ENCODE measurements at regions not wholly inside any gene's neighbourhood (a gene's known extent, or its start where the extent isn't known, plus 50 kb on each side); places are given as distances from the start of the nearest gene placed in this dataset.
A peak's percentile ranks its signal among the peaks of the same experiment; 100 is the strongest.

GRCh38 chr15:101124731-101125451 is 127.0 kb downstream of the CHSY1 start:
- Histone ChIP-seq H2AFZ (ENCODE audit: low read length) (no peak overlapping the region), H3K79me2 (ENCODE audit: low read length) (no peaks in the 10 kb centered on the region), H3K9ac (ENCODE audit: low read length) (no peak overlapping the region), H3K4me1 (ENCODE audit: low read length) (peaks cover 62% of the 10 kb centered on the region), H3K4me3 (ENCODE audit: low read length) (no peak overlapping the region), H3K4me2 (ENCODE audit: low read depth, low read length, poor library complexity, severe bottlenecking) (peak overlapping the region; percentile 47), H4K20me1 (ENCODE audit: insufficient read depth, low read depth, low read length) (no peaks in the 10 kb centered on the region), H3K9me2 (replicated peaks; ENCODE audit: insufficient read depth, low read length) (no peaks in the 10 kb centered on the region), H3K27ac (ENCODE audit: low read length) (no peak overlapping the region), H3K27me3 (ENCODE audit: low read length) (no peaks in the 10 kb centered on the region), H3K36me3 (ENCODE audit: insufficient read depth, low read length) (no peaks in the 10 kb centered on the region), H3K9me3 (ENCODE audit: low read length) (no peaks in the 10 kb centered on the region)
- DNase-seq, result peak; percentile 74

GRCh38 chr15:101123222-101123910 is 128.5 kb downstream of the CHSY1 start:
- peaks cover 59% of the 10 kb centered on the region for H3K4me1 ChIP-seq (ENCODE audit: low read length)
- no peaks in the 10 kb centered on the region for H3K27me3 ChIP-seq (ENCODE audit: low read length)
- no peaks in the 10 kb centered on the region for H3K9me3 ChIP-seq (ENCODE audit: low read length)
- DNase-seq, result no peak
- H3K36me3 ChIP-seq (ENCODE audit: insufficient read depth, low read length), result no peaks in the 10 kb centered on the region
- H3K4me2 ChIP-seq (ENCODE audit: low read depth, low read length, poor library complexity, severe bottlenecking), result no peak overlapping the region
- H4K20me1 ChIP-seq (ENCODE audit: insufficient read depth, low read depth, low read length), result no peaks in the 10 kb centered on the region
- no peak overlapping the region for H3K4me3 ChIP-seq (ENCODE audit: low read length)
- H3K9me2 ChIP-seq (replicated peaks; ENCODE audit: insufficient read depth, low read length), result no peaks in the 10 kb centered on the region
- H3K27ac ChIP-seq (ENCODE audit: low read length), result no peak overlapping the region
- no peak overlapping the region for H2AFZ ChIP-seq (ENCODE audit: low read length)
- no peak overlapping the region for H3K9ac ChIP-seq (ENCODE audit: low read length)
- H3K79me2 ChIP-seq (ENCODE audit: low read length), result no peaks in the 10 kb centered on the region

GRCh38 chr15:101122806-101123205 is 129.0 kb downstream of the CHSY1 start:
- Histone ChIP-seq H3K4me3 (ENCODE audit: low read length) (no peak overlapping the region), H3K27me3 (ENCODE audit: low read length) (no peaks in the 10 kb centered on the region), H3K79me2 (ENCODE audit: low read length) (no peaks in the 10 kb centered on the region), H3K4me2 (ENCODE audit: low read depth, low read length, poor library complexity, severe bottlenecking) (no peak overlapping the region), H3K9me3 (ENCODE audit: low read length) (no peaks in the 10 kb centered on the region), H3K4me1 (ENCODE audit: low read length) (peaks cover 54% of the 10 kb centered on the region), H4K20me1 (ENCODE audit: insufficient read depth, low read depth, low read length) (no peaks in the 10 kb centered on the region), H3K9ac (ENCODE audit: low read length) (no peak overlapping the region), H3K36me3 (ENCODE audit: insufficient read depth, low read length) (no peaks in the 10 kb centered on the region), H2AFZ (ENCODE audit: low read length) (no peak overlapping the region), H3K27ac (ENCODE audit: low read length) (no peak overlapping the region), H3K9me2 (replicated peaks; ENCODE audit: insufficient read depth, low read length) (no peaks in the 10 kb centered on the region)
- no peak for DNase-seq

- no peaks in the 10 kb centered on the region for H3K9me2 ChIP-seq (replicated peaks; ENCODE audit: insufficient read depth, low read length)
- H3K27ac ChIP-seq (ENCODE audit: low read length), result no peak overlapping the region
- no peaks in the 10 kb centered on the region for H3K79me2 ChIP-seq (ENCODE audit: low read length)
- H3K4me3 ChIP-seq (ENCODE audit: low read length), result no peak overlapping the region
- no peaks in the 10 kb centered on the region for H3K27me3 ChIP-seq (ENCODE audit: low read length)
- no peaks in the 10 kb centered on the region for H3K9me3 ChIP-seq (ENCODE audit: low read length)
- H4K20me1 ChIP-seq (ENCODE audit: insufficient read depth, low read depth, low read length), result no peaks in the 10 kb centered on the region
- DNase-seq, result no peak
- H3K4me1 ChIP-seq (ENCODE audit: low read length), result peaks cover 48% of the 10 kb centered on the region
- no peaks in the 10 kb centered on the region for H3K36me3 ChIP-seq (ENCODE audit: insufficient read depth, low read length)
- H3K9ac ChIP-seq (ENCODE audit: low read length), result no peak overlapping the region
- no peak overlapping the region for H3K4me2 ChIP-seq (ENCODE audit: low read depth, low read length, poor library complexity, severe bottlenecking)
- no peak overlapping the region for H2AFZ ChIP-seq (ENCODE audit: low read length)
Observed at GRCh38 chr15:101122266-101122665, 129.6 kb downstream of the CHSY1 start.

- no peak overlapping the region for H2AFZ ChIP-seq (ENCODE audit: low read length)
- DNase-seq, result peak; percentile 52
Observed at GRCh38 chr15:101121511-101122090, 130.2 kb downstream of the CHSY1 start.

GRCh38 chr15:101120987-101121386 is 130.9 kb downstream of the CHSY1 start:
- no peak overlapping the region for H2AFZ ChIP-seq (ENCODE audit: low read length)
- H4K20me1 ChIP-seq (ENCODE audit: insufficient read depth, low read depth, low read length), result no peaks in the 10 kb centered on the region
- peak overlapping the region; percentile 1; the same call in 1 of the 2 replicates for H3K9ac ChIP-seq (ENCODE audit: low read length)
- no peaks in the 10 kb centered on the region for H3K79me2 ChIP-seq (ENCODE audit: low read length)
- H3K27me3 ChIP-seq (ENCODE audit: low read length), result no peaks in the 10 kb centered on the region
- H3K4me3 ChIP-seq (ENCODE audit: low read length), result no peak overlapping the region
- peak overlapping the region; percentile 31 for H3K4me2 ChIP-seq (ENCODE audit: low read depth, low read length, poor library complexity, severe bottlenecking)
- H3K9me2 ChIP-seq (replicated peaks; ENCODE audit: insufficient read depth, low read length), result no peaks in the 10 kb centered on the region
- peaks cover 35% of the 10 kb centered on the region for H3K4me1 ChIP-seq (ENCODE audit: low read length)
- DNase-seq, result no peak
- H3K9me3 ChIP-seq (ENCODE audit: low read length), result no peaks in the 10 kb centered on the region
- H3K27ac ChIP-seq (ENCODE audit: low read length), result no peak overlapping the region
- no peaks in the 10 kb centered on the region for H3K36me3 ChIP-seq (ENCODE audit: insufficient read depth, low read length)

More at GRCh38 chr15:101121511-101122090, 130.2 kb downstream of the CHSY1 start:
- H3K9me2 ChIP-seq (replicated peaks; ENCODE audit: insufficient read depth, low read length), result no peaks in the 10 kb centered on the region
- H3K27me3 ChIP-seq (ENCODE audit: low read length), result no peaks in the 10 kb centered on the region
- no peak overlapping the region for H3K27ac ChIP-seq (ENCODE audit: low read length)
- 0 out of 2 replicates have a peak overlapping the region, but pooled peaks have one; percentile 15 for H3K9ac ChIP-seq (ENCODE audit: low read length)
- no peaks in the 10 kb centered on the region for H3K9me3 ChIP-seq (ENCODE audit: low read length)
- peak overlapping the region; percentile 31 for H3K4me2 ChIP-seq (ENCODE audit: low read depth, low read length, poor library complexity, severe bottlenecking)
- H3K36me3 ChIP-seq (ENCODE audit: insufficient read depth, low read length), result no peaks in the 10 kb centered on the region
- peaks cover 42% of the 10 kb centered on the region for H3K4me1 ChIP-seq (ENCODE audit: low read length)
- no peaks in the 10 kb centered on the region for H4K20me1 ChIP-seq (ENCODE audit: insufficient read depth, low read depth, low read length)
- H3K4me3 ChIP-seq (ENCODE audit: low read length), result no peak overlapping the region
- H3K79me2 ChIP-seq (ENCODE audit: low read length), result no peaks in the 10 kb centered on the region

GRCh38 chr15:101120473-101120872 is 131.4 kb downstream of the CHSY1 start:
- Histone ChIP-seq H3K9me2 (replicated peaks; ENCODE audit: insufficient read depth, low read length) (no peaks in the 10 kb centered on the region), H2AFZ (ENCODE audit: low read length) (peak overlapping the region; percentile 31; the same call in 1 of the 2 replicates), H3K27ac (ENCODE audit: low read length) (no peak overlapping the region), H3K4me3 (ENCODE audit: low read length) (no peak overlapping the region), H3K9me3 (ENCODE audit: low read length) (no peaks in the 10 kb centered on the region), H3K9ac (ENCODE audit: low read length) (peak overlapping the region; percentile 1; the same call in 1 of the 2 replicates), H3K4me1 (ENCODE audit: low read length) (peaks cover 30% of the 10 kb centered on the region), H3K4me2 (ENCODE audit: low read depth, low read length, poor library complexity, severe bottlenecking) (no peak overlapping the region), H4K20me1 (ENCODE audit: insufficient read depth, low read depth, low read length) (no peaks in the 10 kb centered on the region), H3K79me2 (ENCODE audit: low read length) (no peaks in the 10 kb centered on the region), H3K36me3 (ENCODE audit: insufficient read depth, low read length) (no peaks in the 10 kb centered on the region), H3K27me3 (ENCODE audit: low read length) (no peaks in the 10 kb centered on the region)
- DNase-seq, result no peak

Measured in Karpas-422 (cell line).